ENCODE measurements at regions not wholly inside any gene's neighbourhood (a gene's known extent, or its start where the extent isn't known, plus 50 kb on each side); places are given as distances from the start of the nearest gene placed in this dataset.

- Histone ChIP-seq H3K4me3 (ENCODE audit: low read length in 3 of 3) (no peak overlapping the region), H3K27ac (ENCODE audit: low read depth in 2 of 2, low read length in 2 of 2) (no peak overlapping the region), H3K9ac (ENCODE audit: low read length in 3 of 3) (no peak overlapping the region), H3K9me3 (ENCODE audit: control insufficient read depth in 2 of 3, insufficient read depth in 1 of 3, low read length in 3 of 3) (no peaks in the 10 kb centered on the region), H3K36me3 (ENCODE audit: control insufficient read depth in 2 of 3, insufficient read depth in 3 of 3, low read length in 3 of 3) (no peaks in the 10 kb centered on the region), H3K4me1 (ENCODE audit: control insufficient read depth in 2 of 3, insufficient read depth in 2 of 3, low read depth in 1 of 3, low read length in 3 of 3) (peaks cover 0 to 2% (median 0%) of the 10 kb centered on the region in 3 donors), H3K27me3 (ENCODE audit: control insufficient read depth, insufficient read depth, low read length) (no peaks in the 10 kb centered on the region)
- no peak for FAIRE-seq
- DNase-seq, result peak in 1 of 5 donors; percentile 5
- TF ChIP-seq, protein P1, sequence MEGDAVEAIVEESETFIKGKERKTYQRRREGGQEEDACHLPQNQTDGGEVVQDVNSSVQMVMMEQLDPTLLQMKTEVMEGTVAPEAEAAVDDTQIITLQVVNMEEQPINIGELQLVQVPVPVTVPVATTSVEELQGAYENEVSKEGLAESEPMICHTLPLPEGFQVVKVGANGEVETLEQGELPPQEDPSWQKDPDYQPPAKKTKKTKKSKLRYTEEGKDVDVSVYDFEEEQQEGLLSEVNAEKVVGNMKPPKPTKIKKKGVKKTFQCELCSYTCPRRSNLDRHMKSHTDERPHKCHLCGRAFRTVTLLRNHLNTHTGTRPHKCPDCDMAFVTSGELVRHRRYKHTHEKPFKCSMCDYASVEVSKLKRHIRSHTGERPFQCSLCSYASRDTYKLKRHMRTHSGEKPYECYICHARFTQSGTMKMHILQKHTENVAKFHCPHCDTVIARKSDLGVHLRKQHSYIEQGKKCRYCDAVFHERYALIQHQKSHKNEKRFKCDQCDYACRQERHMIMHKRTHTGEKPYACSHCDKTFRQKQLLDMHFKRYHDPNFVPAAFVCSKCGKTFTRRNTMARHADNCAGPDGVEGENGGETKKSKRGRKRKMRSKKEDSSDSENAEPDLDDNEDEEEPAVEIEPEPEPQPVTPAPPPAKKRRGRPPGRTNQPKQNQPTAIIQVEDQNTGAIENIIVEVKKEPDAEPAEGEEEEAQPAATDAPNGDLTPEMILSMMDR (IDR thresholded peaks at IDR 0.05; ENCODE audit: borderline replicate concordance, extremely low read depth, insufficient read depth), result no peak
- intact Hi-C loops (cut with DNase I), result no loop called here
These were observed 375.3 kb downstream of the CNTN6 start for GRCh38 chr3:1468145-1468544.

- no peaks in the 10 kb centered on the region for H3K9me3 ChIP-seq (ENCODE audit: control insufficient read depth in 2 of 3, insufficient read depth in 1 of 3, low read length in 3 of 3)
- no peak overlapping the region for H3K27ac ChIP-seq (ENCODE audit: low read depth in 2 of 2, low read length in 2 of 2)
- no peak overlapping the region for H3K4me3 ChIP-seq (ENCODE audit: low read length in 3 of 3)
- intact Hi-C loops (cut with DNase I), result no loop called here
- H3K36me3 ChIP-seq (ENCODE audit: control insufficient read depth in 2 of 3, insufficient read depth in 3 of 3, low read length in 3 of 3), result no peaks in the 10 kb centered on the region
- no peak overlapping the region for H3K9ac ChIP-seq (ENCODE audit: low read length in 3 of 3)
- H3K4me1 ChIP-seq (ENCODE audit: control insufficient read depth in 2 of 3, insufficient read depth in 2 of 3, low read depth in 1 of 3, low read length in 3 of 3), result peaks cover 0 to 2% (median 0%) of the 10 kb centered on the region in 3 donors
- no peaks in the 10 kb centered on the region for H3K27me3 ChIP-seq (ENCODE audit: control insufficient read depth, insufficient read depth, low read length)
- DNase-seq, result no peak
- TF ChIP-seq, protein P1 (IDR thresholded peaks at IDR 0.05; ENCODE audit: borderline replicate concordance, extremely low read depth, insufficient read depth), result no peak
- no peak for FAIRE-seq
These were observed 376.4 kb downstream of the CNTN6 start for GRCh38 chr3:1469248-1469647.

DNA sequence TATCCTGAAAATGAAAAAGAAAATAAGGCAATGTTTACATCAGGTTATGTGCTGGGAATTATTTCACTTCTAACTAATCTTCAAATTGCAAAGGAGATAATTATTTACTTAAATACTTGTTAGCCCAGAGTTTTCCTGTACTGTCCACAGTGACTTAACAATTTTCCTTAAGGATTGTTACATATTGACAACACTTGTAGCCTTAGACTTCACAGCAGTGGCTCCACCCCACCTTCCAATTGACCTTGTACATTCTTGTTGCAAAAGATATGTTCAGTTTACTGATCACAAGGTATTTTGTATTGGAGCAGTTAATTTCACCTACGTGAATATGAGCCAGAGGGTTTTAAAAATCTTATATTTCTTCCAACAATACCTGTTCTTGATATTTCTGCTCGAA, 376.9 kb downstream of the CNTN6 start:
- no peak overlapping the region for H3K4me3 ChIP-seq (ENCODE audit: low read length in 3 of 3)
- TF ChIP-seq, protein P1 (IDR thresholded peaks at IDR 0.05; ENCODE audit: borderline replicate concordance, extremely low read depth, insufficient read depth), result no peak
- no peaks in the 10 kb centered on the region for H3K36me3 ChIP-seq (ENCODE audit: control insufficient read depth in 2 of 3, insufficient read depth in 3 of 3, low read length in 3 of 3)
- no peak overlapping the region for H3K27ac ChIP-seq (ENCODE audit: low read depth in 2 of 2, low read length in 2 of 2)
- DNase-seq, result no peak
- H3K9ac ChIP-seq (ENCODE audit: low read length in 3 of 3), result no peak overlapping the region
- H3K27me3 ChIP-seq (ENCODE audit: control insufficient read depth, insufficient read depth, low read length), result no peaks in the 10 kb centered on the region
- intact Hi-C loops (cut with DNase I), result no loop called here
- H3K4me1 ChIP-seq (ENCODE audit: control insufficient read depth in 2 of 3, insufficient read depth in 2 of 3, low read depth in 1 of 3, low read length in 3 of 3), result peaks cover 0 to 2% (median 0%) of the 10 kb centered on the region in 3 donors
- no peak for FAIRE-seq
- H3K9me3 ChIP-seq (ENCODE audit: control insufficient read depth in 2 of 3, insufficient read depth in 1 of 3, low read length in 3 of 3), result no peaks in the 10 kb centered on the region

GRCh38 chr3:1477669-1478068, 384.8 kb downstream of the CNTN6 start:
- TF ChIP-seq, protein P1 (IDR thresholded peaks at IDR 0.05; ENCODE audit: borderline replicate concordance, extremely low read depth, insufficient read depth), result no peak
- H3K36me3 ChIP-seq (ENCODE audit: control insufficient read depth in 2 of 3, insufficient read depth in 3 of 3, low read length in 3 of 3), result no peaks in the 10 kb centered on the region
- no peak overlapping the region for H3K27ac ChIP-seq (ENCODE audit: low read depth in 2 of 2, low read length in 2 of 2)
- H3K9me3 ChIP-seq (ENCODE audit: control insufficient read depth in 2 of 3, insufficient read depth in 1 of 3, low read length in 3 of 3), result no peaks in the 10 kb centered on the region
- no peaks in the 10 kb centered on the region for H3K27me3 ChIP-seq (ENCODE audit: control insufficient read depth, insufficient read depth, low read length)
- no peak for FAIRE-seq
- no peak overlapping the region for H3K9ac ChIP-seq (ENCODE audit: low read length in 3 of 3)
- H3K4me3 ChIP-seq (ENCODE audit: low read length in 3 of 3), result no peak overlapping the region
- no peak for DNase-seq
- intact Hi-C loops (cut with DNase I), result no loop called here
- H3K4me1 ChIP-seq (ENCODE audit: control insufficient read depth in 2 of 3, insufficient read depth in 2 of 3, low read depth in 1 of 3, low read length in 3 of 3), result no peaks in the 10 kb centered on the region

Data from kidney (tissue), 13 donors.